Nephron progenitor cell (in vitro differentiated cells): ENCODE measurements at regions not wholly inside any gene's neighbourhood (a gene's known extent, or its start where the extent isn't known, plus 50 kb on each side); places are given as distances from the start of the nearest gene placed in this dataset.

Experiments
- DNase-seq: peaks from one replicate; pipeline ENCODE4 v3.0.0; 2021
- H3K27ac Mint-ChIP-seq: 2 replicates; pipeline ENCODE4 v1.8.0; 2021; ENCODE audit warnings: mild to moderate bottlenecking, moderate library complexity, mixed read lengths
- H3K27me3 Mint-ChIP-seq: 2 replicates; pipeline ENCODE4 v1.8.0; 2021; ENCODE audit warnings: mild to moderate bottlenecking, low read depth, mixed read lengths; ENCODE audit not compliant: poor library complexity
- H3K36me3 Mint-ChIP-seq: 2 replicates; pipeline ENCODE4 v1.8.0; 2021; ENCODE audit warnings: low read depth, mixed read lengths
- H3K4me1 Mint-ChIP-seq: 2 replicates; pipeline ENCODE4 v1.8.0; 2021; ENCODE audit warnings: mixed read lengths
- H3K4me3 Mint-ChIP-seq: 2 replicates; pipeline ENCODE4 v1.8.0; 2021; ENCODE audit warnings: mild to moderate bottlenecking, moderate library complexity, mixed read lengths
- H3K9me3 Mint-ChIP-seq: 2 replicates; pipeline ENCODE4 v1.8.0; 2021; ENCODE audit warnings: mild to moderate bottlenecking, moderate library complexity, mixed read lengths
- CTCF ChIP-seq: fragments of 200-600 bp; sonication (generic); IDR thresholded peaks from 2 replicates; pipeline ENCODE4 v1.5.0; 2021; ENCODE audit warnings: antibody characterized with exemption

GRCh38 chr22:47692811-47693210 is 930.4 kb downstream of the TBC1D22A start:
- DNase-seq, result no peak
- peaks cover 11% of the 10 kb centered on the region for H3K27me3 Mint-ChIP-seq
- H3K4me1 Mint-ChIP-seq, result no peaks in the 10 kb centered on the region
- no peak overlapping the region for H3K27ac Mint-ChIP-seq
- no peak overlapping the region for H3K4me3 Mint-ChIP-seq
- H3K9me3 Mint-ChIP-seq, result no peaks in the 10 kb centered on the region
- no peaks in the 10 kb centered on the region for H3K36me3 Mint-ChIP-seq
- no peak for TF ChIP-seq CTCF

DNA sequence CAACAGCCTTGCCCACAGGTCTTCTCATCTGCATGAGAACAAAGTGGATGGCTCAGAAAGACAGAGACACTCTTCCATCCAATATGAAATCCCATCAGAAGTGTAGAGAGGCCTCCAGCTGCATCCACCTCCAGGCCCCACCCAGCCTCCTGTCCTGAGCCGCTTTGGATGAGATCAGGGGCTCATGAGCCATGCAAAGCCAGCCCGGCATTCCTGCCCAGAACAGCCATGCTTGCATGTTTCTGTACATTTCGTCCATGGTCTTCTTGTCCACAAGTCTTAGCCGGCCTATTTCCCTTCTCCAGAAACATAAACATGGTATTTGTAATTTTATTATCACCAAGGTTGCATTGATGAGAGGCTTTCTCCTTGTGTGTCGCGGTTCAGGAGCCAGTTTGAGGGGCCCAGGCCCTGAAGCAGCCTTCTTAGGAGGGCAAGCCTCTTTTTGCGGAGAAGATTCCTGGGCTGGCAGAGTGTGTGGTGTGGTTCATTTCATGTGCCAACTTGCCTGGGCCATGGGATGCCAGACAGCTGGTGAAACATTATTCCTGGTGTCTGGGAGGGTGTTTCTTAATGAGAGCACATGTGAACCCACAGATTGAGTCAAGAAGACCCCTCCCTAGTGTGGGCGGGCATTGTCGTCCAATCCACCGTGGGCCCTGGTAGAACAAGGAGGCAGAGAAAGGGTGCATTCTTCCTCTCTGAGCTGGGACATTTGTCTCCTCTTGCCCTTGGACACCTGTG is 928.9 kb downstream of the TBC1D22A start:
- no peak overlapping the region for H3K27ac Mint-ChIP-seq
- TF ChIP-seq CTCF, result no peak
- H3K4me3 Mint-ChIP-seq, result no peak overlapping the region
- peaks cover 7% of the 10 kb centered on the region for H3K27me3 Mint-ChIP-seq
- no peak for DNase-seq
- no peaks in the 10 kb centered on the region for H3K4me1 Mint-ChIP-seq
- H3K36me3 Mint-ChIP-seq, result no peaks in the 10 kb centered on the region
- H3K9me3 Mint-ChIP-seq, result peaks cover 6% of the 10 kb centered on the region

DNA sequence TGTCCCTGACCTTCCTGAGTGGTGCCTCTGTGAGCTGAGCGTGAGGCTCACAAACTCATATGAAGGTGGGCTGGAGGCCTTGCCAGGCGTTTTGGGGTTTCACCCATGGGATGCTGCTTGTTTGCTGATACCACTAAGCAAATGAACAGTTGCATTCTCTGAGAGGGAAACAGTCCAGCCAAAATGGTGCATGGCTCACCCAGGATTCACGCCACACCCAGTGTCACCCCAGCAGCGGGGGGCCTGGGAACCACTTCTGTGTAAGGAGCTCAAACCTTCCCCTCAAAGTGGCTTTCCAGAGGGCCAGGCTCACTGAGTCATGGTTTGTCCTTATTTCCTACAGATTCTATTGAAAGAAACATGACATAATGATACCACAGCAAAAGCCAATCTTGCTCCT is 928.1 kb downstream of the TBC1D22A start:
- no peak overlapping the region for H3K4me3 Mint-ChIP-seq
- H3K27ac Mint-ChIP-seq, result no peak overlapping the region
- H3K9me3 Mint-ChIP-seq, result peaks cover 11% of the 10 kb centered on the region
- peaks cover 7% of the 10 kb centered on the region for H3K27me3 Mint-ChIP-seq
- no peaks in the 10 kb centered on the region for H3K36me3 Mint-ChIP-seq
- no peaks in the 10 kb centered on the region for H3K4me1 Mint-ChIP-seq
- no peak for TF ChIP-seq CTCF
- DNase-seq, result no peak

DNA sequence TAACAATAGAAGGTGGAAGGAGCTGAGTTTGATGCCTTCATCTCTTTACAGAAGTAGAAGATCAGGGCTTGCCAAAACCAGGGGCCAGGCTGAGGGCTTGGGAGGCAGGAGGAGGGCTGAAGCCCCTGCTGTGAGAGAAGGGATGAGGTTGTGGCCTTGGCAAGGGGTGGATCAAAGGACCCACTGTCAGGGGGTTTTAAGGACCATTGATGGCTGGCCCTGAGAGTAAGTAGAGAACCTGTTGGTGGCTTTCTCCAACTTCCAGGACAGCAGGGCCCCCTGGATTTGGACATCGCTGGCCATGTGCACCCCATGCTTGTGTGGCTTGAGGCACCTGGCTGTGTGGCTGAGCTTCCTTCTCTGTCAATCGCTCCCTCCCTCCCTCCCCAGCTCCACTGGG is 927.7 kb downstream of the TBC1D22A start:
- no peaks in the 10 kb centered on the region for H3K36me3 Mint-ChIP-seq
- H3K27me3 Mint-ChIP-seq, result peaks cover 7% of the 10 kb centered on the region
- H3K4me3 Mint-ChIP-seq, result no peak overlapping the region
- no peak for TF ChIP-seq CTCF
- H3K4me1 Mint-ChIP-seq, result no peaks in the 10 kb centered on the region
- DNase-seq, result no peak
- H3K9me3 Mint-ChIP-seq, result peaks cover 13% of the 10 kb centered on the region
- H3K27ac Mint-ChIP-seq, result no peak overlapping the region

DNA sequence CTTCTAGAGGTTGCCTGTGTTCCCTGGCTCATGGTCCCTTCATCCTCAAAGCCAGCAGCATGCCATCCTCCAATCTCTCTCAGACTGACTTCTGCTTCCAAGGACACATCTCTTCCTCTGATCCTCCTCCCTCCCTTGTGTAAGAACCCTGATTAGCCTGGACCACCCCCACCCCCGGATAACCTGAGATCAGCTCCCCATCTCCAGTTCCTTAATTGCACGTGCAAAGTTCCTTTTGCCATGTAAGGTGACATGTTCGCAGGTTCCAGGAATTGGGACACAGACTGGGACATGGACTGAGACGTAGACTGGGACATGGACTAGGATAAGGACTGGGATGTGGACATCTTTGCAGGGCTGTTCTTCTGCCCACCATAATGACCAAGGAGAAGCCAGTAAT is 925.3 kb downstream of the TBC1D22A start:
- Mint-ChIP-seq H3K4me1 (no peaks in the 10 kb centered on the region), H3K36me3 (no peaks in the 10 kb centered on the region), H3K27ac (no peak overlapping the region), H3K9me3 (peaks cover 34% of the 10 kb centered on the region), H3K4me3 (no peak overlapping the region), H3K27me3 (peaks cover 6% of the 10 kb centered on the region)
- DNase-seq, result no peak
- no peak for TF ChIP-seq CTCF

- H3K27me3 Mint-ChIP-seq, result peaks cover 6% of the 10 kb centered on the region
Measured at GRCh38 chr22:47687346-47687655, 924.9 kb downstream of the TBC1D22A start.

More at GRCh38 chr22:47687346-47687655, 924.9 kb downstream of the TBC1D22A start:
- Mint-ChIP-seq H3K4me1 (no peaks in the 10 kb centered on the region), H3K36me3 (no peaks in the 10 kb centered on the region), H3K4me3 (no peak overlapping the region), H3K27ac (no peak overlapping the region), H3K9me3 (peaks cover 37% of the 10 kb centered on the region)
- no peak for DNase-seq
- no peak for TF ChIP-seq CTCF
